ENCODE measurements at regions not wholly inside any gene's neighbourhood (a gene's known extent, or its start where the extent isn't known, plus 50 kb on each side); places are given as distances from the start of the nearest gene placed in this dataset.

- no peak for DNase-seq
- no peak for TF ChIP-seq CTCF (IDR thresholded peaks at IDR 0.05)
- WGBS (ENCODE audit: insufficient coverage): no CpG with 5 or more reads among the region's 3 CpGs
- Histone ChIP-seq H3K4me1 (ENCODE audit: control insufficient read depth in 1 of 2, insufficient read depth in 2 of 2, low read length in 2 of 2) (no peaks in the 10 kb centered on the region), H3K79me2 (ENCODE audit: insufficient read depth, low read length) (no peaks in the 10 kb centered on the region), H3K4me3 (replicated peaks in 1 of 3; ENCODE audit: low read depth in 2 of 3, low read length in 3 of 3) (no peak overlapping the region), H3K4me2 (replicated peaks; ENCODE audit: extremely low read depth, low read length, poor library complexity, severe bottlenecking) (no peak overlapping the region), H2AFZ (ENCODE audit: insufficient read depth, low read depth, low read length, poor library complexity, severe bottlenecking) (no peak overlapping the region), H3K27ac (ENCODE audit: low read depth in 1 of 2, low read length in 2 of 2) (no peak overlapping the region), H4K20me1 (ENCODE audit: insufficient read depth, low read length) (no peaks in the 10 kb centered on the region), H3K9me3 (replicated peaks in 1 of 2; ENCODE audit: control insufficient read depth in 1 of 2, insufficient read depth in 1 of 2, low read length in 2 of 2) (no peaks in the 10 kb centered on the region), H3K27me3 (ENCODE audit: control insufficient read depth in 2 of 2, insufficient read depth in 2 of 2, low read length in 2 of 2) (no peaks in the 10 kb centered on the region), H3K9ac (ENCODE audit: insufficient read depth, low read length, poor library complexity, severe bottlenecking) (no peak overlapping the region), H3K36me3 (replicated peaks in 1 of 2; ENCODE audit: control insufficient read depth in 1 of 2, insufficient read depth in 2 of 2, low read length in 2 of 2) (no peaks in the 10 kb centered on the region)
- Mint-ChIP-seq H3K27ac (peak overlapping the region in 1 of 7 donors; percentile 61), H3K9me3 (peaks cover 0 to 2% (median 0%) of the 10 kb centered on the region in 7 donors), H3K36me3 (no peaks in the 10 kb centered on the region), H3K27me3 (ENCODE audit: low read depth in 3 of 3) (no peaks in the 10 kb centered on the region), H3K4me3 (no peak overlapping the region), H3K4me1 (peaks cover 9% of the 10 kb centered on the region)
- intact Hi-C loops (cut with micrococcal nuclease): no loop called here
Measured at GRCh38 chr1:87787551-87787950, 458.9 kb downstream of the LMO4 start.

GRCh38 chr1:87790756-87791155 lies 462.1 kb downstream of the LMO4 start:
- 100% methylated on average over 1 of the region's 2 CpGs for WGBS (ENCODE audit: insufficient coverage)
- H3K4me2 ChIP-seq (replicated peaks; ENCODE audit: extremely low read depth, low read length, poor library complexity, severe bottlenecking): no peak overlapping the region
- H3K27me3 ChIP-seq (ENCODE audit: control insufficient read depth in 2 of 2, insufficient read depth in 2 of 2, low read length in 2 of 2): no peaks in the 10 kb centered on the region
- no peak overlapping the region for H3K4me3 Mint-ChIP-seq
- no peaks in the 10 kb centered on the region for H3K4me1 ChIP-seq (ENCODE audit: control insufficient read depth in 1 of 2, insufficient read depth in 2 of 2, low read length in 2 of 2)
- intact Hi-C loops (cut with micrococcal nuclease): no loop called here
- H3K36me3 Mint-ChIP-seq: no peaks in the 10 kb centered on the region
- no peaks in the 10 kb centered on the region for H3K9me3 ChIP-seq (replicated peaks in 1 of 2; ENCODE audit: control insufficient read depth in 1 of 2, insufficient read depth in 1 of 2, low read length in 2 of 2)
- no peak overlapping the region for H3K27ac Mint-ChIP-seq
- no peaks in the 10 kb centered on the region for H4K20me1 ChIP-seq (ENCODE audit: insufficient read depth, low read length)
- H3K4me3 ChIP-seq (replicated peaks in 1 of 3; ENCODE audit: low read depth in 2 of 3, low read length in 3 of 3): no peak overlapping the region
- no peaks in the 10 kb centered on the region for H3K79me2 ChIP-seq (ENCODE audit: insufficient read depth, low read length)
- no peak overlapping the region for H2AFZ ChIP-seq (ENCODE audit: insufficient read depth, low read depth, low read length, poor library complexity, severe bottlenecking)
- no peak for DNase-seq
- H3K9me3 Mint-ChIP-seq: no peaks in the 10 kb centered on the region
- H3K27me3 Mint-ChIP-seq (ENCODE audit: low read depth in 3 of 3): peaks cover 0 to 3% (median 0%) of the 10 kb centered on the region in 3 donors
- H3K4me1 Mint-ChIP-seq: no peaks in the 10 kb centered on the region
- H3K36me3 ChIP-seq (replicated peaks in 1 of 2; ENCODE audit: control insufficient read depth in 1 of 2, insufficient read depth in 2 of 2, low read length in 2 of 2): no peaks in the 10 kb centered on the region
- no peak overlapping the region for H3K9ac ChIP-seq (ENCODE audit: insufficient read depth, low read length, poor library complexity, severe bottlenecking)
- no peak for TF ChIP-seq CTCF (IDR thresholded peaks at IDR 0.05)
- no peak overlapping the region for H3K27ac ChIP-seq (ENCODE audit: low read depth in 1 of 2, low read length in 2 of 2)

Data from CD14-positive monocyte (primary cell).